ENCODE measurements at regions not wholly inside any gene's neighbourhood (a gene's known extent, or its start where the extent isn't known, plus 50 kb on each side); places are given as distances from the start of the nearest gene placed in this dataset.

- TF ChIP-seq CEBPB (IDR thresholded peaks at IDR 0.05) (no peak), EGR1 (IDR thresholded peaks at IDR 0.05) (no peak), RAD21 (IDR thresholded peaks at IDR 0.05; ENCODE audit: low read depth) (no peak), FOXM1 (IDR thresholded peaks at IDR 0.05; ENCODE audit: borderline replicate concordance, low read depth) (no peak), REST (IDR thresholded peaks at IDR 0.05; ENCODE audit: low read depth) (no peak), TCF12 (IDR thresholded peaks at IDR 0.05; ENCODE audit: low read depth) (no peak), CREB1 (IDR thresholded peaks at IDR 0.05; ENCODE audit: low read depth) (no peak), EP300 (IDR thresholded peaks at IDR 0.05; ENCODE audit: borderline replicate concordance) (no peak), TAF1 (IDR thresholded peaks at IDR 0.05; ENCODE audit: low read depth) (no peak), USF1 (IDR thresholded peaks at IDR 0.05) (no peak), TEAD4 (IDR thresholded peaks at IDR 0.05) (no peak)
- TF ChIP-seq, protein P1, sequence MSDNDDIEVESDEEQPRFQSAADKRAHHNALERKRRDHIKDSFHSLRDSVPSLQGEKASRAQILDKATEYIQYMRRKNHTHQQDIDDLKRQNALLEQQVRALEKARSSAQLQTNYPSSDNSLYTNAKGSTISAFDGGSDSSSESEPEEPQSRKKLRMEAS (IDR thresholded peaks at IDR 0.05): no peak
These were observed 321.2 kb downstream of the PCDH7 start for GRCh38 chr4:31041385-31041784.
